Left ventricle myocardium superior (tissue), 1 donor: ENCODE measurements at regions not wholly inside any gene's neighbourhood (a gene's known extent, or its start where the extent isn't known, plus 50 kb on each side); places are given as distances from the start of the nearest gene placed in this dataset.

Source experiments
- ATAC-seq: fragments of 200-7000 bp; cut with Tn5 transposase; one replicate; pipeline ENCODE4 v1.9.1; 2020; ENCODE audit warnings: mild to moderate bottlenecking, moderate library complexity
- DNase-seq: peaks from one replicate; pipeline ENCODE4 v3.0.0-alpha.2; 2020
- intact Hi-C: fragments of 100-400 bp; cut with micrococcal nuclease; formaldehyde crosslinking; loops from one replicate; pipeline ENCODE4 v1.11.0; 2022
- donor health status: DM: no; HTN: yes; CAD: no; lungs with severe emphysema.

- DNase-seq, result no peak
- intact Hi-C loops, result no loop called here
- ATAC-seq, result no peak
Measured at GRCh38 chr9:79788662-79789061, 216.9 kb downstream of the TLE4 start.

GRCh38 chr9:79781263-79781662, 209.5 kb downstream of the TLE4 start:
- ATAC-seq (no peak), DNase-seq (no peak)
- intact Hi-C loops, result no loop called here

- intact Hi-C loops, result no loop called here
- DNase-seq (no peak), ATAC-seq (no peak)
Measured at GRCh38 chr9:79780559-79780958, 208.8 kb downstream of the TLE4 start.

DNA sequence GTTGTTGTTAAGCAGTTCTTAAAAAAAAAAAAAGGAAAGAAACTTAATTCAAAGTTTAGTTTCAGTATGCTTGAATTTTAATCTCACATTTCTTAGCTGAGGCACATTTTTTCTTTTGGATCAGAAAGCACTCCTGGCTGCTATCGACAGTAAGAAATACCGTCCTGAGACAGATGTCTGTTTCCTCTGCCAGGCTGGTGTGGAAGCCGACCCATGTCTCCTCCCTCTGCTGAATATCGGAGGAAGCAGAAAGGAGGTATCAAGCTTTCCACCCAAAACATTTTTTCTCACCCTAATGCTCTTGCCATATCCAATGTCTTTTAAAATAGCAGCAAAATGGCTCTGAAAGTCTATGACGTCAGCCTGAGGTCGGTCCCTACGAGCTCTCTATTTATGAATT, 208.1 kb downstream of the TLE4 start:
- ATAC-seq (no peak), DNase-seq (no peak)
- intact Hi-C loops, result no loop called here

- no peak for DNase-seq
- intact Hi-C loops, result no loop called here
- no peak for ATAC-seq
Measured at GRCh38 chr9:79778581-79778980, 206.8 kb downstream of the TLE4 start.

DNA sequence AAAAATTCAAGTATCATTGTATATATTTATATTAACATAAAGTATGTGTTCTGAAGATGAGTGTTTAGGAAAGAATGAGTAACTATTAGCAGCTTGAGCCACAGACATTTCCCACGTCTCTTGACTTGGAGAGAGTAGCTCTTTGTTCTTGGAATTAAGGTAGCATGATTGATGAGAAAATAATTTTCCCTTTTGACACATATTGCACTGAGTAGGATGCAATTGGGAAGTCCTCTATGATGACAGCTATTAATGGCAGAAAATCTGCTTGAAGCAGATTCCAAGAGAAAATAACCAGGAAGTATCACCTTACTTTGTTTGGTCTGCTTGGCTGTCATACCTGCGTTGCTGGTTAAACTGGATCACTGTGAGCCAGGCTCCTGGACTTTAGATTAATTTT, 204.8 kb downstream of the TLE4 start:
- ATAC-seq, result no peak
- intact Hi-C loops, result no loop called here
- DNase-seq, result no peak
